Activated CD8-positive, alpha-beta memory T cell treated with anti-CD3 and anti-CD28 coated beads, Interleukin-2, amount 10 ng/mL, durations not matched to agents 7 days and 5 days (primary cell): ENCODE measurements at regions not wholly inside any gene's neighbourhood (a gene's known extent, or its start where the extent isn't known, plus 50 kb on each side); places are given as distances from the start of the nearest gene placed in this dataset.

ENCODE experiments used
- ATAC-seq: fragments of 150-1000 bp; cut with Tn5 transposase; one replicate; pipeline ENCODE4 v1.10.0; 2021; ENCODE audit warnings: moderate library complexity
- CTCF ChIA-PET: fragments of 350-600 bp; sonication (Branson Sonifier 250); formaldehyde crosslinking; loops from one replicate; lab custom pipeline; 2021; ENCODE audit warnings: antibody characterized with exemption; lab: Charles Lee
- DNase-seq: peaks from one replicate; pipeline ENCODE4 v3.0.0-alpha.2; 2020
- H3K27ac Mint-ChIP-seq: one replicate; pipeline ENCODE4 v1.8.0; 2021; ENCODE audit warnings: mild to moderate bottlenecking, mixed read lengths
- H3K27me3 Mint-ChIP-seq: one replicate; pipeline ENCODE4 v1.8.0; 2021; ENCODE audit warnings: mixed read lengths
- H3K36me3 Mint-ChIP-seq: one replicate; pipeline ENCODE4 v1.8.0; 2021; ENCODE audit warnings: mild to moderate bottlenecking, mixed read lengths
- H3K4me1 Mint-ChIP-seq: one replicate; pipeline ENCODE4 v1.8.0; 2021; ENCODE audit warnings: mixed read lengths
- H3K4me3 Mint-ChIP-seq: one replicate; pipeline ENCODE4 v1.8.0; 2021; ENCODE audit warnings: mild to moderate bottlenecking, moderate library complexity, mixed read lengths
- H3K9me3 Mint-ChIP-seq: one replicate; pipeline ENCODE4 v1.8.0; 2022; ENCODE audit warnings: low read depth, mixed read lengths

- CTCF ChIA-PET: interaction anchor here (0.6 kb wide), 1 partner anchor 1154 kb away, joined by 3 read pairs; no protein-coding TSS in a partner anchor
- ATAC-seq: no peak
- H3K4me1 Mint-ChIP-seq: no peaks in the 10 kb centered on the region
Measured at GRCh38 chr16:79690159-79690558, 89.6 kb upstream of the MAF start.

GRCh38 chr16:79687249-79688130 is 87.0 kb upstream of the MAF start:
- H3K9me3 Mint-ChIP-seq: no peaks in the 10 kb centered on the region
- no peak overlapping the region for H3K4me3 Mint-ChIP-seq
- H3K27ac Mint-ChIP-seq: no peak overlapping the region
- no peaks in the 10 kb centered on the region for H3K4me1 Mint-ChIP-seq
- no peak for DNase-seq
- CTCF ChIA-PET: no interaction called here
- no peak for ATAC-seq
- H3K27me3 Mint-ChIP-seq: peaks cover 28% of the 10 kb centered on the region
- no peaks in the 10 kb centered on the region for H3K36me3 Mint-ChIP-seq

More at GRCh38 chr16:79690159-79690558, 89.6 kb upstream of the MAF start:
- Mint-ChIP-seq H3K27ac (no peak overlapping the region), H3K4me3 (no peak overlapping the region), H3K27me3 (peaks cover 33% of the 10 kb centered on the region), H3K36me3 (no peaks in the 10 kb centered on the region), H3K9me3 (peaks cover 2% of the 10 kb centered on the region)
- DNase-seq: no peak

DNA sequence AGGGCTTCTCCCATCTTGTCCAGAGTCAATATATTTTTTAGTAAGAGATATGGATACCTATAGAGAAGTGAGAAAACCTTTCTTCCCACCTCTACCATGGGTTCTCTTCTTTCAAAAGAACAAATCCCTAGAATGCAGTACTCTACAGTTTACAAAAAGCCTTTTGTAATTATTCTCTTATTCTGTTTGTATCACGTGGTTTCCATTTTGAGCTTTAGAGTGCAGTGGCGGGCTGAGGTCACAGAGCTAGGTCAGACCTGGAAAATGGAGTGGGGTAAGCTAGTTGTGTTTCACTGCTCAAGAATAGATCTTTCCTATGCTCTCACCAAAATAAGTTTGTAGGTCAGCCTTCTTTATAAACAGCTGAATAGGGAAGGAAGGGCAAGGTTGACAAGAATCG is 85.3 kb upstream of the MAF start:
- no peak for ATAC-seq
- Mint-ChIP-seq H3K9me3 (no peaks in the 10 kb centered on the region), H3K36me3 (no peaks in the 10 kb centered on the region), H3K4me1 (no peaks in the 10 kb centered on the region), H3K27ac (no peak overlapping the region), H3K4me3 (no peak overlapping the region), H3K27me3 (peaks cover 28% of the 10 kb centered on the region)
- CTCF ChIA-PET: no interaction called here
- DNase-seq: no peak

- CTCF ChIA-PET: no interaction called here
- H3K27ac Mint-ChIP-seq: no peak overlapping the region
- H3K4me3 Mint-ChIP-seq: no peak overlapping the region
- no peaks in the 10 kb centered on the region for H3K36me3 Mint-ChIP-seq
- no peak for ATAC-seq
- no peak for DNase-seq
- H3K27me3 Mint-ChIP-seq: peaks cover 34% of the 10 kb centered on the region
- peaks cover 3% of the 10 kb centered on the region for H3K4me1 Mint-ChIP-seq
- H3K9me3 Mint-ChIP-seq: no peaks in the 10 kb centered on the region
Measured at GRCh38 chr16:79679334-79679733, 78.8 kb upstream of the MAF start.

DNA sequence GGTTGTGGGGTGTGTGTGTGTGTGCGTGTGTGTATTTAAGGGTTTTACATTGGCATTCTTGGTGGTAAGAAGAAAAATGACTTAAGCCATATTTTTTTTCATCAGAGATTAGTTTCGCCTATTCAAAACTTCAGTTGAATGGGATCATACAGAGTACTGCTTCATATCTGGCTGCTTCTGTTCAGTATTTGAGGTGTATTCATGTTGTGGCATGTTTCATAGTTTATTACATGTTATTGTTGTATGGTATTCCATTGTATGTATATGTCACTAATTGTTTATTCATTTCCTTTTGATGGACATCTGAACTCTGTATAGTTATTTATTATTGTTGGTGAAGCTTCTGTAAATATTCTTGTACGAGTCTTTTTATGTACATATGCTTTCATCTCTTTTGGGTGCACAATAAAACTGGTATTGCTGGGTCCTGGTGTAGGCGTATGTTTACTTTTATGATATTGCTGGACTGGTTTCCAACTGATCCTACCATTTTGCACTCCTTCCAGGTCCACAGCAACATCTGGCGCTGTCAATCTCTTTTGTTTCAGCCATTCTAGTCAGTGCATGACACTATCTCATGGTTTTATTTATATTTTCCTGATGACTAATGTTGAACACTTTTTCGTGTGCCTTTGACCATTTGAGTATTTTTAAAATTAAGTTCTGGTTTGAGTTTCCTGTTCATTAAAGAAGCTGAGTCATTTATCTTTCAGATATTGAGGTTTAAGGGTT is 77.4 kb upstream of the MAF start:
- no peak overlapping the region for H3K4me3 Mint-ChIP-seq
- DNase-seq (no peak), ATAC-seq (no peak)
- H3K27me3 Mint-ChIP-seq: peaks cover 45% of the 10 kb centered on the region
- H3K27ac Mint-ChIP-seq: no peak overlapping the region
- no peaks in the 10 kb centered on the region for H3K9me3 Mint-ChIP-seq
- peaks cover 3% of the 10 kb centered on the region for H3K4me1 Mint-ChIP-seq
- CTCF ChIA-PET: no interaction called here
- no peaks in the 10 kb centered on the region for H3K36me3 Mint-ChIP-seq

DNA sequence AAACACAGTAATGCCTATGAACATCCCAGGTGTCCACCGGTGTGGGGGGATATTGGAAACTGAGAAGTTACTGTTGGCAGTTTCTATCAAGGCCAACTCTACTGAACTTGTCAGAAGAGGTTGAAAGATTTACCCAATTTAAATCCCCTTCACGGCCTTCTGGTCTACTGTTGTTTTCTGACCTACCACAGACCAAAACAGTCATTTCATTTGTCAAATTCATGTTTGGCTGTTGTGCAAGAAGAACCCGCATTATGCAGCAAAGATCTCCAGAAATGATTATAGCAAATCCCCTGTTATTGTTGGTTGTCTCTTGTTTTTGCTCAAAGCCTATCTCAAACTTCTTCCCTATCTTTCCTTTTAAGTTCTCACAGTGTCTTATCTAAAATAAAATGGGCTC is 73.1 kb upstream of the MAF start:
- DNase-seq: no peak
- no peak for ATAC-seq
- H3K27me3 Mint-ChIP-seq: peaks cover 63% of the 10 kb centered on the region
- H3K4me1 Mint-ChIP-seq: peaks cover 3% of the 10 kb centered on the region
- H3K9me3 Mint-ChIP-seq: peaks cover 11% of the 10 kb centered on the region
- no peak overlapping the region for H3K4me3 Mint-ChIP-seq
- peaks cover 1% of the 10 kb centered on the region for H3K36me3 Mint-ChIP-seq
- H3K27ac Mint-ChIP-seq: no peak overlapping the region
- CTCF ChIA-PET: no interaction called here

DNA sequence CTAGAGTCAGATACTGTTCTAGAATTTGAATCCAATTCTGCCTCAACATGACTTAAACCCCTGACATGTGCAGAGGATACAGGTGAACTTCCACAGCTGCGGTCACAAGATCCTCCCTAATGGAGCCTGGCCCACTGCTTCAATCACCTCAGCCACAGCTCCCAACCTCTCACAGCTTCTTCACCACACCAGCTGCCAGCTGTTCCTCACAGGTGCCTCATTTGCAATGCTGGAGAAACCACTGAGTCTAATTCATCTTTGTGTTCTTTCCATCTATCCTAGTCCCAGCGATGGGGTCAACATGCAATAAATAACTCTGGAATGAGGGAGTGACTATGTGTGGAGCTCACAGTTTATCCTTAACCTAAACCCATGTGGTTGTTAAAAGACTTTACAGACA is 72.0 kb upstream of the MAF start:
- Mint-ChIP-seq H3K4me1 (peaks cover 2% of the 10 kb centered on the region), H3K27me3 (peaks cover 70% of the 10 kb centered on the region), H3K4me3 (no peak overlapping the region), H3K27ac (no peak overlapping the region), H3K36me3 (peaks cover 3% of the 10 kb centered on the region), H3K9me3 (peaks cover 13% of the 10 kb centered on the region)
- ATAC-seq (no peak), DNase-seq (no peak)
- CTCF ChIA-PET: no interaction called here

DNA sequence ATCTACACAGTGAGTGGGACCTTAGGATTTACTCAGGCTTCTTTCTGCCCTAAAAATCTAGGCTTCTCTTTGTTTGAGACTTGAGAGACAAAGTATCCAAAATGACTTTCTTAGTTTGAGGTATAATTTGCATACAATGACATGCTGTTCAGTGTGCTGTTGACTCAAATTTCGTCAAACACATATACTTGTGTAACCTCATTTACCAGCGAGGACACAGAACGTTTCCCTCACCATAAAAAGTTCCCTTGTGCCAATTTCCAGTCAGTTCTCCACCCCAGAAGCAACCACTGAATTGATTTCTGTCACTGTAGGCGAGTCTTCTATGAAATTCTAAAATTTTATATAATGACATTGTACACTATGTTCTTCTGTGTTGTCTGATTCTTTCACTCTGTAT is 68.0 kb upstream of the MAF start:
- no peak for ATAC-seq
- no peak for DNase-seq
- no peak overlapping the region for H3K4me3 Mint-ChIP-seq

GRCh38 chr16:79665970-79666369 is 65.4 kb upstream of the MAF start:
- DNase-seq (no peak), ATAC-seq (no peak)
- H3K27ac Mint-ChIP-seq: no peak overlapping the region
- H3K4me3 Mint-ChIP-seq: no peak overlapping the region
- CTCF ChIA-PET: no interaction called here
- peaks cover 13% of the 10 kb centered on the region for H3K9me3 Mint-ChIP-seq
- peaks cover 3% of the 10 kb centered on the region for H3K4me1 Mint-ChIP-seq
- peaks cover 3% of the 10 kb centered on the region for H3K36me3 Mint-ChIP-seq
- peaks cover 56% of the 10 kb centered on the region for H3K27me3 Mint-ChIP-seq

More for the DNA sequence above, 68.0 kb upstream of the MAF start:
- CTCF ChIA-PET: no interaction called here
- H3K4me1 Mint-ChIP-seq: peaks cover 3% of the 10 kb centered on the region
- H3K27ac Mint-ChIP-seq: no peak overlapping the region
- H3K36me3 Mint-ChIP-seq: peaks cover 3% of the 10 kb centered on the region
- peaks cover 57% of the 10 kb centered on the region for H3K27me3 Mint-ChIP-seq
- H3K9me3 Mint-ChIP-seq: peaks cover 13% of the 10 kb centered on the region

- Mint-ChIP-seq H3K4me1 (peaks cover 3% of the 10 kb centered on the region), H3K4me3 (no peak overlapping the region), H3K36me3 (peaks cover 1% of the 10 kb centered on the region), H3K27me3 (peaks cover 52% of the 10 kb centered on the region), H3K9me3 (peaks cover 6% of the 10 kb centered on the region), H3K27ac (no peak overlapping the region)
- DNase-seq (no peak), ATAC-seq (no peak)
- CTCF ChIA-PET: no interaction called here
Measured at GRCh38 chr16:79664407-79664806, 63.9 kb upstream of the MAF start.

GRCh38 chr16:79662669-79663313 is 62.3 kb upstream of the MAF start:
- ATAC-seq (no peak), DNase-seq (no peak)
- CTCF ChIA-PET: no interaction called here
- Mint-ChIP-seq H3K27me3 (peaks cover 50% of the 10 kb centered on the region), H3K36me3 (no peaks in the 10 kb centered on the region), H3K9me3 (no peaks in the 10 kb centered on the region), H3K4me3 (no peak overlapping the region), H3K4me1 (peaks cover 1% of the 10 kb centered on the region), H3K27ac (no peak overlapping the region)

DNA sequence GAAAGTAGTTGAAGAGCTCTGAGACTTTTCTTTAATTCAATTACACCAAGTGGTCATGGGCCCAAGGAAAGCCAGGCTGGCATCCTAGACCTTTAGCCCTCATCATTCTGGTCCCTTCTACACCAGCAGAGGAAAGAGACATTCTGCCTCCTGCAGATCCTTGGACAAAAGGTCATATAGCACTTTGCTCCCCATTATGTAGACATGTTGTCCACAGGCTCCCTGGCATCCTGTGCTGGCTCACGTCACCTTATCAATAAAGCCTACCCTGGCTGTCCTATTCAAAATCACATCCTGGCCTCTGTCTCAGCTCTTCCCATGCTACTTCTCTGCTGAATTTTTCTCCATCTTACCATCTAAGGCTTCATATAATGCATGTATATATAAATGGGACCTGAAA is 61.6 kb upstream of the MAF start:
- no peaks in the 10 kb centered on the region for H3K9me3 Mint-ChIP-seq
- CTCF ChIA-PET: no interaction called here
- peaks cover 1% of the 10 kb centered on the region for H3K4me1 Mint-ChIP-seq
- H3K4me3 Mint-ChIP-seq: no peak overlapping the region
- ATAC-seq (no peak), DNase-seq (no peak)
- peaks cover 49% of the 10 kb centered on the region for H3K27me3 Mint-ChIP-seq
- no peaks in the 10 kb centered on the region for H3K36me3 Mint-ChIP-seq
- H3K27ac Mint-ChIP-seq: no peak overlapping the region

DNA sequence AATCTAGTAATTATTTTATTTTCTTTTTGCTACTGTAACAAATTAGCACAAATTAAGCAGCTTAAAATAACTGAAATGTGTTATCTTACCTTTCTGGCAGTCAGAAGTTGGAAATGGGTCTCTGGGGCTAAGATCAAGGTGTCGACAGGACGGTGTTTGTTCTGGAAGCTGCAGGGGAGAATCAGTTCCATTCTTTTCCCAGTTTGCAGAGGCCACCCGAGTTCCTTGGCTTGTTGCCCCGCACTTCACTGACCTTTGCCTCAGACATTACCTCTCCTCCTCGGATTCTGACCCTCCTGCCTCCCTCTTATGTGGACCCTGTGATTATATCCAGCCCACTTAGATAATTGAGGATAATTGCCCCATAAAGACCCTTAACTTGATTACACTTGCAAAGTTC is 61.0 kb upstream of the MAF start:
- H3K27ac Mint-ChIP-seq: no peak overlapping the region
- H3K4me3 Mint-ChIP-seq: no peak overlapping the region
- H3K4me1 Mint-ChIP-seq: peaks cover 1% of the 10 kb centered on the region
- H3K36me3 Mint-ChIP-seq: no peaks in the 10 kb centered on the region
- CTCF ChIA-PET: no interaction called here
- no peaks in the 10 kb centered on the region for H3K9me3 Mint-ChIP-seq
- H3K27me3 Mint-ChIP-seq: peaks cover 51% of the 10 kb centered on the region
- no peak for ATAC-seq
- DNase-seq: no peak
